SHP77 (cell line): ENCODE measurements at regions not wholly inside any gene's neighbourhood (a gene's known extent, or its start where the extent isn't known, plus 50 kb on each side); places are given as distances from the start of the nearest gene placed in this dataset.
A peak's percentile ranks its signal among the peaks of the same experiment; 100 is the strongest.
"Not testable (repeated sequence)": the region's sequence is repeated elsewhere in the genome, so short reads cannot be mapped to it uniquely, and the experiment has no call there.

Experiments used
- DNase-seq, 2 experiments: peaks; one replicate each; lab custom pipeline; 2025; lab: John Stamatoyannopoulos, UW

GRCh38 chr14:48584031-48584430 lies 908.6 kb upstream of the MDGA2 start:
- no peak for DNase-seq

DNA sequence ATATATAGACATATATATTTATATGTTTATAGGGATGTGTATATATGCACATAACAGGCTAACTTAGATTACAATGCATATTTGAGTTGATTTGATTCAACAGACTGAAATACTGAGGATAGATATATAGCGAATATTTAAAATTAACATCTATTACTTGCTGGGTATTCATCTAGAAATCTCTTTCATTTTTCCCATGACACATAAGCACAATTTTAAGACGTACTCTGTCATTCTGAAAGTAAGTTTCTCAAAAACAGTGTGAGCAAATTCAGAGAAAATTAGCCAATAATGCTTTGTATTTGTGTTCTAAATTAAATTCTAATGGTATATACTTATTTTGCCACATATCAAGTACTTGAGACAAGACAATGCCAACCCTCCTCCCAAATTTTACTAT lies 907.5 kb upstream of the MDGA2 start:
- DNase-seq: no peak

GRCh38 chr14:48580692-48581091 lies 905.3 kb upstream of the MDGA2 start:
- no peak for DNase-seq

DNA sequence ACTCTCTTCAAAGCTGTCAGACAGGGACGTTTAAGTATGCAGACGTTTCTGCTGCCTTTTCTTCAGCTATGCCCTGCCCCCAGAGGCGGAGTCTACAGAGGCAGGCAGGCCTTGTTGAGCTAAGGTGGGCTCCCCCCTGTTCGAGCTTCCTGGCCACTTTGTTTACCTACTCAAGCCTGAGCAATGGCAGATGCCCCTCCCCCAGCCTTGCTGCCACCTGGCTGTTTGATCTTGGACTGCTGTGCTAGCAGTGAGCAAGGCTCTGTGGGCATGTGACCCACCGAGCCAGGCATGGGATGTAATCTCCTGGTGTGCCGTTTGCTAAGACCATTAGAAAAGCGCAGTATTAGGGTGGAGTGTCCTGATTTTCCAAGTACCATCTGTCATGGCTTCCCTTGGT lies 900.4 kb upstream of the MDGA2 start:
- DNase-seq: peak; percentile 66 to 80

DNA sequence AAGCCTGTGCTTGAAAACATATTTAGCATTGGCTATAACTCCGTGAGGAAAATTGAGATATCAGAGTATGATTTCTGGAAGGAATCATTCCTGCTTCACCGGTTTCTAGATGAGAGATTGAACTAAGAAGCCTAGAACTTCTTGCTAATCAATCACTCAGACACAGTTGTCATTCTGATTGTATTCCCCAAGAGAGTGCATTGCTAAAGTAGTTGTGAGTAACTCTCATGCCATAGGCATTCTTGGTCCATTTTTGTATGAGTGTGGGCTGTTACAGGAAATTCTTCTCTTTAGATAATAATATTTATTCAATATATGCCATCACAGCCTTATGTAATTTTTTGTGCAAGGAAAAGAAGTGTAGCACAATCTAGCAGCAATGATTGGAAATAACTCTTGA lies 893.3 kb upstream of the MDGA2 start:
- DNase-seq: no peak

DNA sequence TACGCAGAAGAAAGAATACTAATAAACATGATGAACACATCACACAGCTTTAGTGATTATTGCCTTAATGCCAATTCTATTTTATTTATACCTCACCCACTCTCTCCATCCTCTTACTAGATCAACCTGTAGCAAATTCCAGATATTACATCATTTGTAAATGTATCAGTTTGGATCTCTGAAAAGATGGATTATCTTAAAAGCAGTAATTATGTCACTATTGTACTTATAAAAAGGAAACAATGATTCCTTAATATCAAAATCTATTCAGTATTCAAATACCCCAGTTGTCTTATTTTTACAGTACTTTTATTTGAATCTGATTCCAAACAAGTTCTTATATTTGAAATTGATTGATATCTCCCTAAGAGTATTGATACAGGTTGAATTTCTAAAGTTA lies 892.8 kb upstream of the MDGA2 start:
- DNase-seq: no peak

DNA sequence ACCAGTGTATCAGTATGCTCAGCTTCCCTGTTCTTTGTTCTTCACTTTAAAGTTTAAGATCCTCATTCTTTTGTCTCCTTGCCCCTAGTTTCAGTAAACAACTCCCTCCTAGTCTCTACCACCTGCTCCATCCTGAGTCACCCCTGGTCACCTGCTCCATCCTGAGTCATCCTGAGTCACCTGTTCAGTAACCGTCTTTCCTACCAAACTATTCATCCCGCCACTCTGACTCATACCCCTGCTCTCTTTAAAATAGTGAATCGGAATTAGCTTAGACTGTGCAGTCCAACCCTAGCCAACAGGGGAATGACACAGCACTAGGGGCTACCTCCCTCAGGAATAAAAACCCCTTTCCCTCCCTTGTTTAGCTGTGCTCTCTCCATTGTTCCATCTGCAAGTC lies 888.1 kb upstream of the MDGA2 start:
- DNase-seq: no peak

DNA sequence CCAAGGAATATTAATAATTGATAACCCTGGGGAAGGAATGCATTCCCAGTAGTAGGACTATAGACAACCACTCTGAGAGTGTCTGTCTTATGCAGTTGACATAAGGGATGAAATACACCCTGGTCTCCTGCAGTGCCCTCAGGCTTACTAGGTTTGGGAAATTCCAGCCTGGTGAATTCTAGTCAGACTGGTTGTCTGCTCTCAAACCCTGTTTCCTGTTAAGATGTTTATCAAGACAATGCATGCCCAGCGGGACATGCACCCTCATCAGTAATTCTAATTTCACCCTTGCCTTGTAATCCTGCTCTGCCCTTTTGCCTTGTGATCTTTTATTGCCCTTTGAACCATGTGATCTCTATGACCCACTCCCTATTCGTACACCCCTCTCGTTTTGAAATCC lies 886.0 kb upstream of the MDGA2 start:
- not testable (repeated sequence) for DNase-seq

- DNase-seq: no peak
Observed at GRCh38 chr14:48560421-48560820, 885.0 kb upstream of the MDGA2 start.

GRCh38 chr14:48553443-48553842 lies 878.0 kb upstream of the MDGA2 start:
- DNase-seq: no peak

DNA sequence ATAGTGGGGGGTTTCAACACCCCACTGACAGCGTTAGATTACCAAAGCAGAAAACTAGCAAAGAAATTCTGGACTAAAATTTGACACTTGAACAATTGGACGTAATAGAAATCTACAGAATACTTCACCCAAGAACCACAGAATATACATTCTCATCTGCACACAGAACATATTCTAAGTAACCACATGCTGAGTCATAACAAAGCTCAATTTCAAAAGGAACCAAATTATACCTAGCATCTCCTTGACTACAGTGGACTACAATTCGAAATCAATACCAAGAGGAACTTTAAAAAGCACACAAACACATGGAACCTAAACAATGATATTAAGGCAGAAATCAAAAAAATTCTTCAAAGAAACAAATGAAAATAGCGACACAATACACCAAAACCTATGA lies 871.6 kb upstream of the MDGA2 start:
- no peak for DNase-seq

DNA sequence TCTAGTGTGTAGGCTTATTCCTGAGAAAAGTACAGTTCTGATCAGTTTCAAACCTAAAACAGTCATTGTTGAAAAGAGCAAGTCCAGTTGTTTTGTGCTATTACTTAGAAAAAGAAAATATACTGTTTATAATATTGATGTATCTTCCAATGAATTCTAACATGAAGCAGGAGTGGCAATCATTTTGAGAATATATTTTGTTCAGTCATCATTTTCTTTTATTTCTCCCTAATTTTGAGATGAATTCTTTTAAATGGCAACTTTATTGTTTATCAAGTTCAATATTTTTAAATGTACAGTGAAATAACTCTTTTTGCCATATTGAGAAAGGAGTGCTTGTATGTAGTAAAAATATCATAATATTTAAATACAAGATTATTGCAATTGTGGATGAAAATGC lies 862.2 kb upstream of the MDGA2 start:
- no peak for DNase-seq

- peak in 1 of 2 experiments; percentile 27 for DNase-seq
Observed at GRCh38 chr14:48536318-48536717, 860.9 kb upstream of the MDGA2 start.

- DNase-seq: no peak
Observed at GRCh38 chr14:48527832-48528231, 852.4 kb upstream of the MDGA2 start.

GRCh38 chr14:48526307-48526706 lies 850.9 kb upstream of the MDGA2 start:
- no peak for DNase-seq

GRCh38 chr14:48504921-48505320 lies 829.5 kb upstream of the MDGA2 start:
- no peak for DNase-seq

GRCh38 chr14:48490756-48491155 lies 815.4 kb upstream of the MDGA2 start:
- no peak for DNase-seq

DNA sequence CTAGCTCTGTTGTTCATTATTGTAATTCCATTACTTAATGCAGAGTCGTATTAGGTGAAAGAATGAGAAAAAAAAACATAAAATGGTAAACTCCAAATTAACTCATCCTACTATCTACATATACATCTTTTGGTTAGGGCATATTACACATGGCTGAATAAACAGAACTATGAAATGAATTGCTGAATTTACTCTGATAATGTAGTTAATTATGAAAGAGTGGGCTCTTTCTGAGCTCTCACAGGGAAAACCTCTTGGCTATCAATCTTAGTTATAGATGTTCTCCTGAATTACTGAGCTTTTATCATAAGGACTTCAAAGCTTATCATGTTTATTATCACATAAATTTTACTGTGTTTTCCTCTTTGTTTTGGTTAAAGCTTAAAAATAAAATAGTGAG lies 798.5 kb upstream of the MDGA2 start:
- DNase-seq: no peak

GRCh38 chr14:48456051-48456450 lies 780.6 kb upstream of the MDGA2 start:
- DNase-seq: no peak

GRCh38 chr14:48454887-48455286 lies 779.5 kb upstream of the MDGA2 start:
- DNase-seq: no peak

- no peak for DNase-seq
Observed at GRCh38 chr14:48452437-48452995, 777.1 kb upstream of the MDGA2 start.

DNA sequence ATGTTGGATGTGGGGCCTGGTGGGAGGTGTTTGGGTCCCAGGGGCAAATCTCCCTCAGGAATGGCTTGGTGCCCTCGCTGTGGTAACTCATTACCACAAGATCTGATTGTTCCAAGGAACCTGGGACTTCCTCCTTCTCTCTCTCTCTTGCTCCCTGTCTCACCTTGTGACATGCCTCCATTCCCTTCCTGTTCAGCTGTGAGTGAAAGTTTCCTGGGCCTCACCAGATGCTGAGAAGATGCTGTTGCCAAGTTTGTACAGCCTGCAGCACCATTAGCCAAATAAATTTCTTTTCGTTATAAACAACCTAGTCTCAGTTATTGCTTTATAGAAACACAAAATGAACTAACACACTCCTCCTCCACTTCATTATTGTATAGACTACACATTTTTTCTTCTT lies 759.8 kb upstream of the MDGA2 start:
- no peak for DNase-seq

DNA sequence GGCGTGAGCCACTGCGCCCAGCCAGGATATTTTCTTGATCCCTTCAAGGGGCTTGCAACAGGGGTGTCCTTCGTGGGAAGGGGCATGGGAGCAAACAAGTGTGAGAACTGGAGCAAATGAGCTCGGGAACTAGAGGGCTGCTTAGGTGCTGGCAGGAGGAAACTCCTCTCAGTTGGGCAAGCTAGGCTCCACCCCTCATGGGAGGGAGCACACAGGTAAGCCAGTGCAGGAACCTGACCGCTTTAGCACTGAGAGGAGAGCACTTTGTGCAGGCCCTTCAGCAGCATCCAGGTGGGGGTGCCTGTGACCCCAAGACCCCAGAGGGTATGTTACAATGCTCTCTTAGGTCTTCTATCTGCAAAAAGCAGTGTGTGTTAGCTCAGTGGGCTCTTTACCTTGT lies 755.4 kb upstream of the MDGA2 start:
- no peak for DNase-seq

- DNase-seq: no peak
Observed at GRCh38 chr14:48429512-48429911, 754.1 kb upstream of the MDGA2 start.
